ENCODE measurements at regions not wholly inside any gene's neighbourhood (a gene's known extent, or its start where the extent isn't known, plus 50 kb on each side); places are given as distances from the start of the nearest gene placed in this dataset.

GRCh38 chr17:54153423-54153822, 330.7 kb downstream of the KIF2B start:
- DNase-seq (ENCODE audit: low spot score), result no peak
- H3K9me3 ChIP-seq, result no peaks in the 10 kb centered on the region
- no peaks in the 10 kb centered on the region for H3K36me3 ChIP-seq
- H3K4me3 ChIP-seq, result no peak overlapping the region
- H3K4me1 ChIP-seq, result no peaks in the 10 kb centered on the region
- no peak overlapping the region for H3K27ac ChIP-seq
- H3K27me3 ChIP-seq, result no peaks in the 10 kb centered on the region
- no peak for TF ChIP-seq CTCF (IDR thresholded peaks at IDR 0.05)

- Histone ChIP-seq H3K27me3 (no peaks in the 10 kb centered on the region), H3K9me3 (no peaks in the 10 kb centered on the region), H3K36me3 (no peaks in the 10 kb centered on the region), H3K4me3 (no peak overlapping the region), H3K27ac (no peak overlapping the region), H3K4me1 (no peaks in the 10 kb centered on the region)
- no peak for DNase-seq (ENCODE audit: low spot score)
- no peak for TF ChIP-seq CTCF (IDR thresholded peaks at IDR 0.05)
These were observed 334.8 kb downstream of the KIF2B start for GRCh38 chr17:54157542-54157941.

- no peak overlapping the region for H3K4me3 ChIP-seq
- no peaks in the 10 kb centered on the region for H3K36me3 ChIP-seq
- H3K27me3 ChIP-seq, result no peaks in the 10 kb centered on the region
- no peaks in the 10 kb centered on the region for H3K9me3 ChIP-seq
- no peaks in the 10 kb centered on the region for H3K4me1 ChIP-seq
- DNase-seq (ENCODE audit: low spot score), result no peak
- TF ChIP-seq CTCF (IDR thresholded peaks at IDR 0.05), result peak in 1 of 2 donors; percentile 54
- no peak overlapping the region for H3K27ac ChIP-seq
These were observed 349.6 kb downstream of the KIF2B start for GRCh38 chr17:54172096-54172984.

GRCh38 chr17:54172985-54173316, 350.2 kb downstream of the KIF2B start:
- no peak overlapping the region for H3K27ac ChIP-seq
- no peak for DNase-seq (ENCODE audit: low spot score)

GRCh38 chr17:54177606-54178308, 355.0 kb downstream of the KIF2B start:
- no peak for DNase-seq (ENCODE audit: low spot score)
- no peak overlapping the region for H3K27ac ChIP-seq
- no peaks in the 10 kb centered on the region for H3K27me3 ChIP-seq
- TF ChIP-seq CTCF (IDR thresholded peaks at IDR 0.05), result no peak
- H3K9me3 ChIP-seq, result no peaks in the 10 kb centered on the region
- no peaks in the 10 kb centered on the region for H3K36me3 ChIP-seq
- H3K4me3 ChIP-seq, result no peak overlapping the region
- H3K4me1 ChIP-seq, result no peaks in the 10 kb centered on the region

More at GRCh38 chr17:54172985-54173316, 350.2 kb downstream of the KIF2B start:
- no peak for TF ChIP-seq CTCF (IDR thresholded peaks at IDR 0.05)
- Histone ChIP-seq H3K27me3 (no peaks in the 10 kb centered on the region), H3K4me1 (no peaks in the 10 kb centered on the region), H3K9me3 (no peaks in the 10 kb centered on the region), H3K4me3 (no peak overlapping the region), H3K36me3 (no peaks in the 10 kb centered on the region)
